Colonic mucosa (tissue), 4 donors: ENCODE measurements at regions not wholly inside any gene's neighbourhood (a gene's known extent, or its start where the extent isn't known, plus 50 kb on each side); places are given as distances from the start of the nearest gene placed in this dataset.

ENCODE experiments used
- DNase-seq: peaks from one replicate; pipeline ENCODE4 v3.0.0-alpha.2; 2020
- H3K27ac ChIP-seq: fragments of 200-600 bp; one replicate; pipeline ENCODE4 v1.8.0; 2021
- H3K27me3 ChIP-seq: fragments of 200-600 bp; one replicate; pipeline ENCODE4 v1.8.0; 2021
- H3K36me3 ChIP-seq: fragments of 200-600 bp; one replicate; pipeline ENCODE4 v1.8.0; 2021
- H3K4me1 ChIP-seq: fragments of 200-600 bp; one replicate; pipeline ENCODE4 v1.8.0; 2021; ENCODE audit warnings: mild to moderate bottlenecking
- H3K4me3 ChIP-seq: fragments of 200-600 bp; one replicate; pipeline ENCODE4 v1.8.0; 2021
- H3K9ac ChIP-seq, 2 donors: one replicate each; pipeline ENCODE4 v1.7.0; 2013; ENCODE audit warnings: control low read depth in 2 of 2, low read depth in 2 of 2, low read length in 2 of 2
- H3K9me3 ChIP-seq: fragments of 200-600 bp; one replicate; pipeline ENCODE4 v1.8.0; 2021
- CTCF ChIP-seq: fragments of 200-600 bp; IDR thresholded peaks from one replicate; pipeline ENCODE4 v1.8.0; 2022; ENCODE audit warnings: antibody characterized with exemption, mild to moderate bottlenecking
- intact Hi-C: fragments of 100-400 bp; cut with DNase I; formaldehyde crosslinking; loops from one replicate; pipeline ENCODE4 v1.14.1; 2022
- donor health status: healthy.
- donor health status: DM: no; HTN: no; CAD: no.
- donor health status: DM: no; HTN: no; CAD: no.

GRCh38 chr6:138005846-138006245, 101.4 kb downstream of the PERP start:
- H3K9me3 ChIP-seq, result no peaks in the 10 kb centered on the region
- TF ChIP-seq CTCF, result no peak
- H3K4me1 ChIP-seq, result no peaks in the 10 kb centered on the region
- H3K9ac ChIP-seq, result no peak overlapping the region
- H3K4me3 ChIP-seq, result no peak overlapping the region
- no peak for DNase-seq
- intact Hi-C loops, result no loop called here
- H3K27me3 ChIP-seq, result no peaks in the 10 kb centered on the region
- no peaks in the 10 kb centered on the region for H3K36me3 ChIP-seq
- H3K27ac ChIP-seq, result no peak overlapping the region

GRCh38 chr6:138007014-138007472, 100.2 kb downstream of the PERP start:
- Histone ChIP-seq H3K4me3 (no peak overlapping the region), H3K36me3 (no peaks in the 10 kb centered on the region), H3K9ac (no peak overlapping the region), H3K27me3 (no peaks in the 10 kb centered on the region), H3K9me3 (no peaks in the 10 kb centered on the region), H3K4me1 (no peaks in the 10 kb centered on the region), H3K27ac (no peak overlapping the region)
- TF ChIP-seq CTCF, result peak; percentile 39
- intact Hi-C loops, result no loop called here
- peak; percentile 54 for DNase-seq

- Histone ChIP-seq H3K4me1 (no peaks in the 10 kb centered on the region), H3K9me3 (no peaks in the 10 kb centered on the region), H3K36me3 (no peaks in the 10 kb centered on the region), H3K27ac (no peak overlapping the region), H3K4me3 (no peak overlapping the region), H3K27me3 (no peaks in the 10 kb centered on the region), H3K9ac (no peak overlapping the region)
- no peak for TF ChIP-seq CTCF
- intact Hi-C loops, result no loop called here
- DNase-seq, result no peak
These were observed 98.4 kb downstream of the PERP start for GRCh38 chr6:138008791-138009190.

GRCh38 chr6:138011413-138011812, 95.8 kb downstream of the PERP start:
- H3K9ac ChIP-seq, result no peak overlapping the region
- H3K4me3 ChIP-seq, result no peak overlapping the region
- TF ChIP-seq CTCF, result no peak
- no peaks in the 10 kb centered on the region for H3K36me3 ChIP-seq
- no peaks in the 10 kb centered on the region for H3K9me3 ChIP-seq
- H3K27ac ChIP-seq, result no peak overlapping the region
- intact Hi-C loops, result no loop called here
- no peaks in the 10 kb centered on the region for H3K27me3 ChIP-seq
- DNase-seq, result no peak
- H3K4me1 ChIP-seq, result no peaks in the 10 kb centered on the region

- H3K4me3 ChIP-seq, result no peak overlapping the region
- no peaks in the 10 kb centered on the region for H3K27me3 ChIP-seq
- H3K9me3 ChIP-seq, result no peaks in the 10 kb centered on the region
- DNase-seq, result peak; percentile 67
- no peak for TF ChIP-seq CTCF
- H3K27ac ChIP-seq, result no peak overlapping the region
- no peaks in the 10 kb centered on the region for H3K4me1 ChIP-seq
- H3K36me3 ChIP-seq, result no peaks in the 10 kb centered on the region
- intact Hi-C loops, result no loop called here
- H3K9ac ChIP-seq, result no peak overlapping the region
These were observed 94.5 kb downstream of the PERP start for GRCh38 chr6:138012682-138013081.

- H3K9ac ChIP-seq, result no peak overlapping the region
- TF ChIP-seq CTCF, result no peak
- H3K27me3 ChIP-seq, result no peaks in the 10 kb centered on the region
- no peaks in the 10 kb centered on the region for H3K4me1 ChIP-seq
- no peak overlapping the region for H3K27ac ChIP-seq
- no peak overlapping the region for H3K4me3 ChIP-seq
- DNase-seq, result no peak
- H3K36me3 ChIP-seq, result no peaks in the 10 kb centered on the region
- intact Hi-C loops, result no loop called here
- no peaks in the 10 kb centered on the region for H3K9me3 ChIP-seq
These were observed 93.3 kb downstream of the PERP start for GRCh38 chr6:138013959-138014358.
